Stimulated activated CD4-positive, alpha-beta T cell treated with anti-CD3 and anti-CD28 coated beads, Interleukin-1b, Interleukin-23, amount 100 ng/mL, for 24 hours (primary cell): ENCODE measurements at regions not wholly inside any gene's neighbourhood (a gene's known extent, or its start where the extent isn't known, plus 50 kb on each side); places are given as distances from the start of the nearest gene placed in this dataset.
"Not testable (repeated sequence)": the region's sequence is repeated elsewhere in the genome, so short reads cannot be mapped to it uniquely, and the experiment has no call there.

Experiments
- DNase-seq, 4 experiments: peaks; one replicate each; pipeline ENCODE4 v3.0.0-alpha.2; 2020; ENCODE audit warnings: low read depth in 4 of 4, low spot score in 1 of 4

DNA sequence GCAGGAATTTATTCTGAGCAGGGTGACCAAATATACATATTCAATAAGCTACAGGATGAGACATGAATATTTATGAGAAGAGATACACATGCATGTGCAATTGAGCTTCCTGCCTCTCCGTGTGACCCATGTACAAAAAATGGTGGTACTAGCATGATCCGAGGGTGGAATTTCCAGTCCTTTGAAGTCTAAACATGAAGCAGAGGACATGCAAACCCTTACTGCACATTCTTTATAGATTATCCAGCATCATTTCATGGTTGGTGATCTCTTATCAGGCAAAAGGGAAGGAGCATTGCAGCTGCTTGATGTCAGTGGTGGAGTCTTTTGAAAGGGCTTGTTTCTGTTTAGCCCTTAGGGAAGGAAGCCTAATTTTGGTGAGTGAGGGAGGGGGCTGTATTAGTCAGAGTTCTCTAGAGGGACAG, 448.6 kb downstream of the SETD4 start:
- no peak for DNase-seq

DNA sequence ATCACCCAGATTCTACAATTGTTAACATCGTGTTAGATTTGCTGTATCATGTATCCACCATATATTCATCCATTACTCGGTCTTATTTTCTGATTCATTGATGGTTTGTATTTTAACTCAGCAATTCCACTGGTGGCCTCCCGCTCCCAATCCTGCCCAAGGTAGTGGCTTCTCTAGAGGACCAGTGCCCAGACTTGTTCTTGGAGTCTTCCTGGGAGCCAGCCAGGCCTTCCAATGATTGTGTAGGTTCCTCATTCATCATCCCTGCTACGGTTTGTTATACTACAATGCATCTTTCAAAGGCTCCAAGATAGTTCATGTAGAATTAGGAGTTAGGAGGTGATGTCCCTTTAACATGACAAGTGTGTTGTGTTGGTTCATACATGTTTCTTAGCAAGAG, 451.1 kb downstream of the SETD4 start:
- DNase-seq: no peak

DNA sequence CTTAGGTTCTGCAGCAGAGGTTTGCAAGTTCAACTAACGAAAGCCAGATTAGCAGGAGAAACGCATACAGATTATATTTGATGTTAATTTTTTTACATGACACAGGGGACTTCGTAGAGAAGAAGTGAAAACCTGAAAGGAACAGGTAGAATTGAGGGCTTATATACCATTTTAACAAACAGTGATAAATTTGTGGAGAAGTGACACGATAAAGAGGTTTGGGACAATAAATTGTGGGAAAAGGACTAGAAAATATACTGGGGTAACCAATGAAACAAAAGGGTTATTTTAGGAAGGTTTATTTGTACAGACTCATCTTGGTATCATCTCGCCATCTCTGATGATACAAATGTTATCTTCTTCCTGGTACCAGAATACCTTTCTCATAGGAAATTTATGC, 452.9 kb downstream of the SETD4 start:
- no peak for DNase-seq

DNA sequence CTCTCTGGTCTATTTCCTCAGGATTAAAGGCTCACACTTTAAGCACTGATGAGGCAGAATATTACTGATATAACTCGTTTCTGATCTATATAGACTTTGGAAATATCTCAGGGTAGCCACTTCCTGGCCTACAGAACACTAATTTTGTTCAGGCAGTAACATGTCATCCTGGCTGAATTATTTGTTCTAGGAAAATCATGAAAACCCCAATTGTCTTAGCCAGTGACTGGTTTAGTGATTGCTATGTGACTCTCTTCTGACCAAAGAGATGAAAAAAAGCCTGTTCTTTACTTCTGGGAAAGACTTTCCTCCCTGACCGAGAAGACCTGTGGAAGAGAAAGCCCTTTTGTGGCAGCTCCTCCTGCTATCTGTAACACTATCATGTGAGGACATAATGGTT, 453.7 kb downstream of the SETD4 start:
- no peak for DNase-seq

DNA sequence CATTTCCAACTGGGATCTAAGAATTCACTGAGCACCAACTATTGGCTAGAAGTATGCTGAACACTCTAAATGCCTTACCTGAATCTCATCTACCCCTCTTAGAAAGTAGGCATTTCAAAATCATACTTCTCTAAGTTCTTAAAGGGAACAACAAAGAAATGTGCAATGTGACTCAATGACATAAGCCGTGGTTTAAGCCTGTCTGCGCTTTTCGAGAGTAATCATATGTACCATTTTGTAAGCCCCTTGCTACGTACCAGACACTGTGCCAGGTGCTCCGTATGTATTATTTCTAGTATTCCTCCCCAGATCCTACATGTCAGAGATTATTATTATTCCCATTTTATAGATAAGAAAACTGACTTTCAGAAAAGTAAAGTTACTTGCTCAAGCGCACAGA, 454.2 kb downstream of the SETD4 start:
- DNase-seq: no peak

DNA sequence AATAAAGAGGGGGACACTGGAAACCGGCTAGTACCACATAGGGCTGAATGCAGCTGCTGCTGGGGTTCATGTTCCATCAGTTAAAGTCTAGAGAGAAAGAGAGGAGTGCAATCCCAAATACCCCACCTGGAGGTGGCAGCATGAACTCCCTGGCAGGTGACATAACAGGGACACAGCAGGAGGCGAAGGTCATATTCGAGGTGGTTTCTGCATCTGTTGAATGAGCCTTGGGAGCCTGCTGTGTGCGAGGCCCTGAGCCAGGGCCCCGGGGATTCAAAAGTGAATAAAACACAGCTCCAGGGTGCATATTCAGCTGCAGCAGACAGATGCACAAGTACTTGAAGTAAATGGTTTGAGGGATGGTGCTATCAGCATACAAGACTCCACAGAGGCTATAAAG, 456.8 kb downstream of the SETD4 start:
- DNase-seq: no peak

DNA sequence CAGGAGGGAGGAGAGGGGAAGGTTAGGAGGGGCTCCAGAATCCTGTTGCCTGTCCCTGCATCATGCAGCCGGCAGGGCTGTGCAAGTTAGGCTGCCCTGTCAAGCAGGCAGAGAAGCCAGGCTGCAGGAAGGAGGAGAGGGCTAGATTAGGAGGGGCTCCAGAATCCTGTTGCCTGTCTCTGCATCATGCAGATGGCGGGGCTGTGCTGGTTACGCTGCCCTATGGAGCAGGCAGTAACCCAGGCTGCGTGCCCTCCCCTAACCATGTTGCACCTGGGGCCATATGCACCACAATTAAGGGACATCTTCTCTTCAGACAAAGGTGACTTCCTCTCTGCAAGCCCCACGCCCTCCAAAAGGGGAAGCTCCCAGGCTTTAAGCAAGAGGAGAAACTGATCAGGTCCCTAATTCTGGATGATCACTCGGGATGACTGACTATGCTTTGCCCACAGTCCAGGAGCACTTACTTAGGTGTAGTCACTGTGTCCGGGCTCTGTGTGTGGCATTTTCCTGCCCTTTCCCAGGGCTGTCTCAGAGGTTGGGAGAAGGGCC, 457.4 kb downstream of the SETD4 start:
- no peak for DNase-seq

DNA sequence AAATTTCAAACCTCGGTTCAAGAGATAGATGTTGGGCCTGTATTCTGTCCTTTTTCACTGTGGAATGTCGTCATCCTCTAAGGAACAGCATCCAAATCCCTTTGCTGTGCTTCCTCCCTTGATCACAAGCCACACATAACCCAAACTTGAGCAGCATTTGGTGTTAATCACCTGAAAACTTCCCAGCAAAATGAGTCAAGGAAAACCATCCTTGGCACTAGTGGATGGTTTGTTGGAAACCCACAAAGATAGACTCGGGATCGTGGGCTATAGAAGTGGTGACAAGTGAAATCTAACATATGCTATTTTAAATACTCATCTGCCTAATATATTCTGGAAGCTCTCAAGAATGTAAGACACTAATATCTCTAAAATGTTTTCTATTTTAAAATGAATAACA, 459.1 kb downstream of the SETD4 start:
- DNase-seq: no peak

DNA sequence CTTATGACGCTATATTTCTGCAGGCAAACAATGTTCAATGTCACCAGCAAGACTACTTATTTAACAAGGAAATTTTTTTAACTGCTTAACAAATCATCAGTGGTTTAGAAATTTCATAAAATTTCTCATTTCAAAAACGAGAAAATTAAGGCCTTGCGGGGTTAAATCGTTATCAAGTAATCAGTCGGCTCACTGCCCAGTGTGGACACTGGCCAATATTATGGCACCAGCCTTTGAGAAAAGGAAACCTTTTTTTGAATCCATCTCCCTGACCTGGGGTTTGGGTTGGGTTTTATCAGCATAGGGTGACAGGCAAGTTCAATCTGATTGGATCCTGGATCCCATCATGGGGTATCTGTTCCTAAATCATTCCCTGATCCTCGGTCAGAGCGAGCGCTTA, 461.2 kb downstream of the SETD4 start:
- DNase-seq: no peak

DNA sequence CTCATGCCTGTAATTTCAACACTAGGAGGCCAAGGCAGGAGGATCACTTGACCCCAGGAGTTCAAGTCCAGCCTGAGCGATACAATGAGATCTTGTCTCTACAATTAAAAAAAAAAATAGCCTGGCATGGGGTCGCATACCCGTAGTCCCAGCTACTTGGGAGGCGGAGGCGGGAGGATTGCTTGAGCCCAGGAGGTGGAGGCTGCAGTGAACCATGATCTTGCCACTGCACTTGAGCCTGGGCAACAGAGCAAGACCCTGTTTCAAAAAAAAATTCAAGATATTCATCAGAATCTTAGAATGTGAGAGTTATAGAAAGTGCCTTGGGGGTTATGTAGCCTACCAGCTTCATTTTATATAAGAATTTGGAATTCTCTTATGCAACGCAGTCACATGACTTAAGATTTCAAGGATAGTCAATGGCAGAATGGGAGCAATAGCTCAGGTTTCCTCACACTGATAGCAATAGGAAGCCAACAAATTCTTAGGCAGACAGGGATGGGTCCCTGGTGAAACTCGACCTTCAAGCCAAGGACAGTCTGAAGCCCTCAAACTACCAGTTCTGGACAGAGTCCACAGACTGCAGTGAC, 462.5 kb downstream of the SETD4 start:
- no peak for DNase-seq

DNA sequence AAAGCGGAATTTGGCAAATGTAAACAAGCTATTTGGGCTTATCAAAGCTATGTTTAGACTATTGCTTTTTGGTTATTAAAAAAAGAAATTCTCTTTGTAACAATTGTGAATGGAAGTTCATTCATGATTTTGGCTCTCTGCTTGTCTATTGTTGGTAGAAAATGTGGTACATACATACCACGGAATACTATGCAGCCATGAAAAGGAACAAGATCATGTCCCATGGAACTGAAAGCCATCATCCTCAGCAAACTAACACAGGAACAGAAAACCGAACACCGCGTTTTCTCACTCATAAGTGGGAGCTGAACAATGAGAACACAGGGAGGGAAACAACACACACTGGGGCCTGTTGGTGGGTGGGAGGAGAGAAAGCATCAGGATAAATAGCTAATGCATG, 465.4 kb downstream of the SETD4 start:
- no peak for DNase-seq

DNA sequence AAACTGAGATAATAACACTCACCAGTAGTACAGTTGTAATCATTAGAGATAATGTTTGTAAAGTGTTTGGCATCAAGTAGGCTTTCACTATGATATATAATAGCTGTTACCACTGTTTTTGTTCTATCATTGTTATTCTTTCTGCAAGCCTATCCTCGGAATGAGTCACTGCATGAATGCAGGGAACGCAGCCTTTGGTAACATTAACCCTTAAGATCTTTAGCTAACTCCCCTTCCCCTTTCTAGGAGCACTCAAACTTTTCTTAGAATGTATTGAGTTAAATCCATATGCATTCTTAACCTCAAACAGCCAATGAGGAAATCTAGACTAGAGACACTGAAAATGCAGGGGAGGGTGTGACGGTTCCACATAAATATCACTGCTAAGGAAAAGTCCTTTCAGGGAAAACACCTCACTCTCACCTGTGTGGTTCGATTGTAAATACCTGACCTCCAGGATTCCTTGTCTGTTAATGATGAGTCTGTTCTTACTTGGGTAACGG, 467.3 kb downstream of the SETD4 start:
- DNase-seq: no peak

DNA sequence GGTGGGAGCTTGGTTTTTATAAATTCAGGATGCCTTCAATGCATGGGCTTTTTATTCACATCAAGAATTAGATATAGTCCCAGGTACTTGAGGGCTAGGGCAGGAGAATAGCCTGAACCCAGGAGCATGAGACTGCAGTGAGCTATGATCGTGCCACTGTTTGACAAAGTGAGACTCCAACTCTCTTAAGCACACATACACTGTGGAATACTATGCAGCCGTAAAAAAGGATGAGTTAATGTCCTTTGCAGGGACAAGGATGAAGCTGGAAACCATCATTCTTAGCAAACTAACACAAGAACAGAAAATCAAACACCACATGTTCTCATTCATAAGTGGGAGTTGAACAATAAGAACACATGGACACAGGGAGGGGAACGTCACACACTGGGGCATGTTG, 470.0 kb downstream of the SETD4 start:
- DNase-seq: not testable (repeated sequence)

DNA sequence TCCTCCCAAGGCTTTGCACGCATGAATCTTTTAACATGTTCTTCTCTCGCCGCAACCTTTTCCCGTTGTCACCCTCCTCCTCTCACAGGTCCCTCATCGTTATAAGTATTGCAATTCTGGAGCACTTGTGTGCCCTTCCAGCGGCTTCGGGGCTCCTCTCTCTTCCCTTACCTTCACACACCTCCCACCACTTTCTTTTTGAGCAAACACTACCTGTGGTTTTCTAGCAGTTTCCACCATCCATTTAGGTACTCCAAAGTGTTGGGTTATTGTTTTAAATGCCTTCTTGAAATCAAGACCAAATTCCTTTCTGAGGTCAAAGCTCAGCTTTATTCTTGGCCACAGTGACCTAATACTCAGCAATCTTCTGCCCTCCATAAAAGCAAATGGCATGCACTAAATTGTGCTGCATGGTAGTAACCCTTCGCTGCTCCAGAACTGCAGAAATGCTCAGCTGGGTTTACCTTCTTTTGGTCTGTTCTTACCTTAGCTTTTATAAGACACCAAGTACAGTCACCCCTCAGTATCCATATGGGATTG, 472.4 kb downstream of the SETD4 start:
- no peak for DNase-seq

DNA sequence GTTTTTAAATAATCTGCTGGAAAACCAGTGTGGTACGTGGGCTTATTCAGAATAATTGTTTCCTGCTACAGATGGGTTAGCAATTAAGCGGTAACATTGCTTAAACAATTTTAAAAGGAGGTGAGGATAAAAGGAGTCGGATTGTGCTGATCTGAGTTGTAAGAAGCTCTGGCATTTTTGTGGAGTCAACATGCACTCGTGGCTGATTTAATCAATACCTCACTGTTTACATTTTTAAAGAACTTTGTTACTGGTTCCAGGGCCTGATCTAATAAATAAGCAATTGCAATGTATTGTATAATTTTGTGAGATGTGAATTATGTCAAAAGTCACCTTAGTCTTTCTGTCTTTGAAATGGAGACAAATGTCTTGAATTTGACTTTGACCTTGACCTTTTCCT, 474.0 kb downstream of the SETD4 start:
- no peak for DNase-seq

DNA sequence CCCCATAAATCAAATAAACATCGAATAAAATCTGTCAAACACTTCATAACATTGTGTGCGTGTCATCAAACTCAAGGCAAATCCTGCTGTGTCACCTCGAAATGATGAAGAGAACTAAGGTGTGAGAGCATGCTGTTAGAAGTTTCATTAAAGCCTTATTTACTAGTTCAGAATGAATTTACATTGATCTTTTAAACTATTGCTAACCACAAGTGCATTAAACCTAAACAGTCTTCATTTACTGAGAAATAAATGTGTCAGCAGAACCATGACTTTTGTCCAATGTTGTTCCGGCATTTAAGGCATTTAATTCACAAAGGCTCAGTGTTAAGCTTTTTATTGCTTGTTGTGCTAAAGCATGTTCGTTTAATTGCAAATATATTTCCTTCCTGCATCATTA, 474.4 kb downstream of the SETD4 start:
- no peak for DNase-seq

DNA sequence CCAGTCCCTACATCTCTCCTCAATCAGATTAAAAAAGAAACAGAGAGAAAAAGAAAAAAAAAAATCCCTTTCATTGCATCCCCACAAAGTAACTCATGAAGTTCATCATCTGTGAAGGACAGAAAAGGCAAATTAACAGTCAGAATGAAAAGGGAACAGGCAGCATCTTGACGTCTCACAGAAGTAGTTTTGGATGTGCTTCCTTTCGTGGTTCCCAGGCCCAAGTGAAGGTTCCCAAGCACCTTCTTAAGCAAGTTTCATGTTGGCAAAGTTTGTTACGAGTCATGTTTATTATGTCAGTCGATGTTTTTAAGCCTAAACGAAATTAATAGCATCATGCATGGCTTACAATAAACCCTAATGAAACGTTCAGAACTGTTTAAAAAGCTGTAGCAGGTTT, 475.2 kb downstream of the SETD4 start:
- DNase-seq: no peak

DNA sequence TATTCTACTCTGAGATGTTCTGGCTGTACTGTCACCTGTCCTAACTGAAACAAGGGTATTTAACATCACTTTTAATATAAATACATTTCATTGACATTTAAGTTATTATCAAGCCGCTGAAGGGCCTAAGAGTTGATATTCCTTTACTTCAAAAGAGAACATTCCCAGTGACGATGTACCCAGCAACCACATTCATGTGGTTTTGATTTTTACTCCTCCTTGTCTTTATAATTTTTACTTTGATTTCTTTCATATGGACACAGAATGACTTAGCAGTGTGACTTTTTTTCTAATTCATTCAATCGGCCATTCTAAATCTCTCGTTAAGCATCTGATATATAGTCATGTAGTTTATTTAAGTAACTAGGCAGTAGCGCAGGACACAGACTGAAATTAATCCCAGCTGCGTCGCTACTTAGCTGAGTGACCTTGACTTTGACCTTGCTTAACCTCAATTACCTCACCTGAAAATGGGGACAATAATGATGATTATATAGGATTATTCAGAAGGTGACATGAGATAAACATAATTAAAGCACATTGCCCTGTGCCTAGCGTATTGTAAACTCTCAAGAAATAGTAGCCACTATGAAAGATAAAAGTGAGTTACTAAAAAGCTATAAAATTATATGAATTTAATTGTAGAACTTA, 476.6 kb downstream of the SETD4 start:
- no peak for DNase-seq

DNA sequence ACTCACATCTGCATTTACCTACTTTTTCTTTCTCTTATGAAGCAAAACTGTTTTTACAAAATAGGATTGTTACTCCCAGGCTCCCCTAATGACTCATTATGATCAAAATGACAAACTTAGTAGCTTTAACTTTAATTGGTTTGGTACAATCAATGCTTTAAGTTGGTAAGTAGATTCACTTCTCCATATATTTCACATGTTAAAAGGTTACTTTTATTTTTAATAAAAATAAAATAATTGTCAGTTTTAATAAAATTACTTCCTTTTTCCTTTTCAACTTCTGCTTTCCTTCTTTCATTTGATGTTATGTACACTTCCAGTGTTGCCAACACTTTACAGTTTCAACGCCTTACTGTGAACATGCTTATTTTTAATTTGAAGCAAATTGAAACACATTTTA, 477.6 kb downstream of the SETD4 start:
- DNase-seq: no peak

DNA sequence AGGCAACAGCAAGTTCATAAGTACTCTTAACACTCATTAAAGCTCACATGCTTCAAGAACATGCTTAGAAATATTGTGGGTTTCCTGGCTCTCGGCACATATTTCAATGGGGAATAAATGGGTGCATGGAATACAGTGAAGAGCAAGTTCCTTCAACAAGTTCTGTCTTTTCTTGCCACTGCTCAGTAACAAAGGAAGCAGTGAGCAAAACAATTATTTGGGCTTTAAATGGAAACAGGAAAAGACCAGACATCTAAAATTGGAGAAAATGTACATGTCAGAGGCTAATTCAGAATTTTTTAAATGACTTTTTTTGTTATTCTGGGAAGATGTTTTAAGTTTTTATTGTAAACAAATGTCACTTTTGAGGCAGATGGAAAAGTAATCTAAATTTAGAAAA, 478.7 kb downstream of the SETD4 start:
- DNase-seq: no peak

DNA sequence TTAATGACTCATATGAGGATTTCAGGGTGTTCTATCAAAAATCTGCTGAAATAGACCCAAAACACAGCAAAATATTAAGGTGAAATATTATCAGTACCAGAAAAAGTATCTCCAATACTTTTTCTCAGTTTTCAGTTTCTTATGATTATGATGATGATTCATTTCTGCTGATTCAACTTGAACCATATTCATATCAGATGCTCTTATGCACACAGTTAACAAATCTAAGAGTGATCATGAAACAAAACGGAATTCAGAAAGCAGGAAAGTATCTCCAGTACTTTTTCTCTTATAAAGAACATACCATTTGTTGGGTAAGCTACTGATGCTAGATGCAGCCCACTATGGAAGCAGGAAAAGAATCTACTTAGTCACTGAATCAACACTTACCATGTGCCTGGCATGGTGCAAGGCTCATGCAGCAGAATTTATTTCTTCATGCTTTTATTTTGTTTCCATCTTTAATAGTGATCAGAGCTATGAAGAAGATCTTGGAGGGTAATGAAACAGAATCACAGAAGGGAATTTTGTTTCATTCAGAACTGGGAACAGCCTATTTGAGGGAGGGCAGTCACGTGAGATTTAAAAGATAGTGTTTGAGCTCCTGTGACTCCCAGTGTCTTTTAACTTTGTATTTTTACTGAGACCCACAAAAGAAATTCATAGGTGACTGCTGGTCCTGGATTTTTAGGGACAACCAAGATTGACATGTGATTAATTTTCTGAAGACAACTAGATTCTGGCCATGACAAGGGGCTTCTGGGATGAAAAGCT, 480.6 kb downstream of the SETD4 start:
- DNase-seq: no peak
